ENCODE measurements at regions not wholly inside any gene's neighbourhood (a gene's known extent, or its start where the extent isn't known, plus 50 kb on each side); places are given as distances from the start of the nearest gene placed in this dataset.

DNA sequence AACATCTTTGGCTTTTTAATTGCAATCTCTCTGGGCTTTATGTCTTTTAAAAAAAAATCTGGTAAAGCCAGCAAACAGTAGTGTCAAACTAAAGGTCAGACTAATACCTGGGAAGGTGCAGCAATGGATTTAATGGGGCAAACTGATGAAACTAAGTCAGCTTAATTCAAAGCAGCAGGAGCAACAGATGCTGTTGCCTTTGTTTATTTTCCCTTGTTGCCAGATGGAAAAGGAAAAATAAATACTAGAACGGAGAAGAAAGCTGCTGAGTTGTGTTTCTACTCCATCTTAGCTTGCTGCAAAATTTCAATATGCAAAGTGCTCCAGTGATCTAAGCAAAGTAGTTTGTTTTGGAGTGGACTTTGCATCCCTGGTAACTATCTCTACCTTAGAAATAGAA is 1097.8 kb downstream of the PCDH17 start:
- intact Hi-C loops (cut with micrococcal nuclease), result no loop called here
- TF ChIP-seq, protein P1, sequence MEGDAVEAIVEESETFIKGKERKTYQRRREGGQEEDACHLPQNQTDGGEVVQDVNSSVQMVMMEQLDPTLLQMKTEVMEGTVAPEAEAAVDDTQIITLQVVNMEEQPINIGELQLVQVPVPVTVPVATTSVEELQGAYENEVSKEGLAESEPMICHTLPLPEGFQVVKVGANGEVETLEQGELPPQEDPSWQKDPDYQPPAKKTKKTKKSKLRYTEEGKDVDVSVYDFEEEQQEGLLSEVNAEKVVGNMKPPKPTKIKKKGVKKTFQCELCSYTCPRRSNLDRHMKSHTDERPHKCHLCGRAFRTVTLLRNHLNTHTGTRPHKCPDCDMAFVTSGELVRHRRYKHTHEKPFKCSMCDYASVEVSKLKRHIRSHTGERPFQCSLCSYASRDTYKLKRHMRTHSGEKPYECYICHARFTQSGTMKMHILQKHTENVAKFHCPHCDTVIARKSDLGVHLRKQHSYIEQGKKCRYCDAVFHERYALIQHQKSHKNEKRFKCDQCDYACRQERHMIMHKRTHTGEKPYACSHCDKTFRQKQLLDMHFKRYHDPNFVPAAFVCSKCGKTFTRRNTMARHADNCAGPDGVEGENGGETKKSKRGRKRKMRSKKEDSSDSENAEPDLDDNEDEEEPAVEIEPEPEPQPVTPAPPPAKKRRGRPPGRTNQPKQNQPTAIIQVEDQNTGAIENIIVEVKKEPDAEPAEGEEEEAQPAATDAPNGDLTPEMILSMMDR (IDR thresholded peaks at IDR 0.05; ENCODE audit: unreplicated experiment), result no peak
- H3K4me3 Mint-ChIP-seq (ENCODE audit: unreplicated experiment), result no peak overlapping the region
- no peaks in the 10 kb centered on the region for H3K4me1 Mint-ChIP-seq (ENCODE audit: insufficient read depth, unreplicated experiment)
- BruUV-seq (replicated peaks), result no TSS peak
- no peaks in the 10 kb centered on the region for H3K27me3 Mint-ChIP-seq (ENCODE audit: insufficient read depth, unreplicated experiment)
- H3K9me3 Mint-ChIP-seq (ENCODE audit: unreplicated experiment), result peaks cover 15% of the 10 kb centered on the region
- DNase-seq (ENCODE audit: unreplicated experiment), result no peak
- no peaks in the 10 kb centered on the region for H3K36me3 Mint-ChIP-seq (ENCODE audit: insufficient read depth, unreplicated experiment)
- ChIA-PET CTCF (no interaction called here), POLR2A (no interaction called here)
- H3K27ac Mint-ChIP-seq (ENCODE audit: low read depth, unreplicated experiment), result no peak overlapping the region

DNA sequence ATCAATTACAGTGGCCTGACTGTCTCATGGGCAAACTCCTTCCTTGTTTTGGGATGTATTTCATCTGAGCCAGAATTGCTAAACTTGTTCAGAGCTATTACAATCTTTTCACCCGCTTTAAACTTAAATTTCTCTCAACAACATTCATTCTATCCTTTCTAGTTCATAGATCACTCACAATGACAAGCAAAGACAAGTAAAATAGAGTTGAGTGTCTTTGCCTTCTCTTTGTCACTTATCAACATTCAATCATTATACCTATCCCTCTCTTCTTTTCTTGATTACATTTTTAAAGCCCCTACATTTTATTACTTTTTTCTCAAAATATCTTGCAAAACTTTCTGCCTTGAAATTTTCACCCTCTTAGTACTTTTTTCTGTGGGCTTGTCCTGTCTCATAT is 1113.1 kb downstream of the PCDH17 start:
- H3K4me3 Mint-ChIP-seq (ENCODE audit: unreplicated experiment), result no peak overlapping the region
- H3K36me3 Mint-ChIP-seq (ENCODE audit: insufficient read depth, unreplicated experiment), result no peaks in the 10 kb centered on the region
- H3K4me1 Mint-ChIP-seq (ENCODE audit: insufficient read depth, unreplicated experiment), result no peaks in the 10 kb centered on the region
- DNase-seq (ENCODE audit: unreplicated experiment), result no peak
- BruUV-seq (replicated peaks), result no TSS peak
- TF ChIP-seq, protein P1 (IDR thresholded peaks at IDR 0.05; ENCODE audit: unreplicated experiment), result no peak
- no peak overlapping the region for H3K27ac Mint-ChIP-seq (ENCODE audit: low read depth, unreplicated experiment)
- H3K9me3 Mint-ChIP-seq (ENCODE audit: unreplicated experiment), result peaks cover 7% of the 10 kb centered on the region
- H3K27me3 Mint-ChIP-seq (ENCODE audit: insufficient read depth, unreplicated experiment), result no peaks in the 10 kb centered on the region
- ChIA-PET CTCF (no interaction called here), POLR2A (no interaction called here)
- intact Hi-C loops (cut with micrococcal nuclease), result no loop called here

DNA sequence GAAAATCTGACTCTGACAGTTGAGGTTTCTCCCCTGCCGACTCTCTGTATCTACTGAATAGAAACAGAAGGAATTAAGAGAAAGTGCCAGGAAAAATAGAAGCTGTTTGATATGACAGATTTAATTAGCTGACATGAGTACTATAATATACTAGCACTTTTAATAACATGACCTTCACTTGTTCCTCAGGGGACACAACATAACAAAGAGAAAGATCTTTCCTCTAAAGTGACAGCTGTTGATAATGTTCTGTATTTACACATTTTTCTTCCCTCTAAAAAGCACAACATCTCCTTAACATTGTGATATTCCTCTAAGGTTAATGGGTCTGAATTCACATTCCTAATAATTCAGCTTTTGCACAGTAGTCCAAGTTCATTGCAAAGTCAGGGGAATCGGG is 1136.0 kb downstream of the PCDH17 start:
- CTCF ChIA-PET, result interaction anchor here (0.6 kb wide), 1 partner anchor 13 kb away, joined by 3 read pairs; no protein-coding TSS in a partner anchor
- POLR2A ChIA-PET, result no interaction called here
- Mint-ChIP-seq H3K9me3 (ENCODE audit: unreplicated experiment) (peaks cover 10% of the 10 kb centered on the region), H3K27me3 (ENCODE audit: insufficient read depth, unreplicated experiment) (no peaks in the 10 kb centered on the region), H3K4me1 (ENCODE audit: insufficient read depth, unreplicated experiment) (no peaks in the 10 kb centered on the region), H3K27ac (ENCODE audit: low read depth, unreplicated experiment) (no peak overlapping the region), H3K36me3 (ENCODE audit: insufficient read depth, unreplicated experiment) (no peaks in the 10 kb centered on the region), H3K4me3 (ENCODE audit: unreplicated experiment) (no peak overlapping the region)
- no peak for DNase-seq (ENCODE audit: unreplicated experiment)
- no TSS peak for BruUV-seq (replicated peaks)
- TF ChIP-seq, protein P1 (IDR thresholded peaks at IDR 0.05; ENCODE audit: unreplicated experiment), result no peak
- intact Hi-C loops (cut with micrococcal nuclease), result no loop called here

DNA sequence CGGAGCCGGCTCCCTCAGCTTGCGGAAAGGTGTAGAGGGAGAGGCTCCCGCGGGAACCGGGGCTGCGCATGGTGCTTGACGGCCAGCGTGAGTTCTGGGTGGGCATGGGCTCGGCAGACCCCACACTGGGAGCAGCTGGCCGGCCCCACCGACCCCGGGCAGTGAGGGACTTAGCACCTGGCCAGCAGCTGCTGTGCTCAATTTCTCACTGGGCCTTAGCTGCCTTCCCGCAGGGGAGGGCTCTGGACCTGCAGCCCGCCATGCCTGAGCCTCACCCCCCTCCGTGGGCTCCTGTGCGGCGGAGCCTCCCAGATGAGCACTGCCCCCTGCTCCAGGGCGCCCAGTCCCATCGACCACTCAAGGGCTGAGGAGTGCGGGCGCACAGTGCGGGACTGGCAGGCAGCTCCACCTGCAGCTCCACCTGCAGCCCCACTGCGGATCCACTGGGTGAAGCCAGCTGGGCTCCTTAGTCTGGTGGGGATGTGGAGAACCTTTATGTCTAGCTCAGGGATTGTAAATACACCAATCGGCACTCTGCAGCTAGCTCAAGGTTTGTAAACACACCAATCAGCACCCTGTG is 1141.8 kb downstream of the PCDH17 start:
- Mint-ChIP-seq H3K4me3 (ENCODE audit: unreplicated experiment) (no peak overlapping the region), H3K36me3 (ENCODE audit: insufficient read depth, unreplicated experiment) (no peaks in the 10 kb centered on the region), H3K27me3 (ENCODE audit: insufficient read depth, unreplicated experiment) (no peaks in the 10 kb centered on the region), H3K27ac (ENCODE audit: low read depth, unreplicated experiment) (no peak overlapping the region), H3K4me1 (ENCODE audit: insufficient read depth, unreplicated experiment) (no peaks in the 10 kb centered on the region), H3K9me3 (ENCODE audit: unreplicated experiment) (peaks cover 2% of the 10 kb centered on the region)
- CTCF ChIA-PET, result no interaction called here
- no TSS peak for BruUV-seq (replicated peaks)
- TF ChIP-seq, protein P1 (IDR thresholded peaks at IDR 0.05; ENCODE audit: unreplicated experiment), result no peak
- POLR2A ChIA-PET, result no interaction called here
- DNase-seq (ENCODE audit: unreplicated experiment), result no peak
- intact Hi-C loops (cut with micrococcal nuclease), result no loop called here
